Right atrium auricular region (tissue), 2 donors: ENCODE measurements at regions not wholly inside any gene's neighbourhood (a gene's known extent, or its start where the extent isn't known, plus 50 kb on each side); places are given as distances from the start of the nearest gene placed in this dataset.
"Not testable (repeated sequence)": the region's sequence is repeated elsewhere in the genome, so short reads cannot be mapped to it uniquely, and the experiment has no call there.

ENCODE experiments used
- DNase-seq: peaks from one replicate; pipeline ENCODE4 v3.0.0-alpha.2; 2019; ENCODE audit warnings: low spot score
- H3K27ac ChIP-seq, 2 donors: fragments of 200-600 bp; sonication (generic); 1 replicate in 1 of 2; 2 replicates in 1 of 2; pipeline ENCODE4 v1.5.1; 2016 to 2019
- H3K27me3 ChIP-seq, 2 donors: fragments of 200-600 bp; sonication (generic); one replicate each; pipeline versions ENCODE4 v1.5.1 to v1.6.0; 2017 to 2019
- H3K36me3 ChIP-seq: fragments of 200-600 bp; sonication (generic); one replicate; pipeline ENCODE4 v1.5.1; 2016
- H3K4me1 ChIP-seq, 2 donors: fragments of 200-600 bp; sonication (generic); one replicate each; pipeline versions ENCODE4 v1.5.1 to v1.6.0; 2017 to 2019
- H3K4me3 ChIP-seq, 2 donors: fragments of 200-600 bp; sonication (generic); 1 replicate in 1 of 2; 2 replicates in 1 of 2; pipeline ENCODE4 v1.5.1; 2017 to 2019; ENCODE audit warnings: mild to moderate bottlenecking in 1 of 2, moderate library complexity in 1 of 2
- H3K9me3 ChIP-seq, 2 donors: fragments of 200-600 bp; sonication (generic); one replicate each; pipeline ENCODE4 v1.5.1; 2019
- CTCF ChIP-seq, 2 donors: fragments of 200-600 bp; sonication (generic); IDR thresholded peaks; one replicate each; pipeline ENCODE4 v1.5.1; 2019; ENCODE audit warnings: antibody characterized with exemption in 2 of 2

GRCh38 chr18:37838083-37838482 is 272.5 kb upstream of the CELF4 start:
- Histone ChIP-seq H3K9me3 (no peaks in the 10 kb centered on the region), H3K36me3 (no peaks in the 10 kb centered on the region), H3K27ac (no peak overlapping the region), H3K4me3 (no peak overlapping the region), H3K27me3 (no peaks in the 10 kb centered on the region), H3K4me1 (no peaks in the 10 kb centered on the region)
- no peak for DNase-seq
- TF ChIP-seq CTCF (IDR thresholded peaks at IDR 0.05), result no peak

- no peaks in the 10 kb centered on the region for H3K36me3 ChIP-seq
- no peak overlapping the region for H3K27ac ChIP-seq
- no peak for TF ChIP-seq CTCF (IDR thresholded peaks at IDR 0.05)
- no peak for DNase-seq
- H3K9me3 ChIP-seq, result no peaks in the 10 kb centered on the region
- no peak overlapping the region for H3K4me3 ChIP-seq
- H3K4me1 ChIP-seq, result no peaks in the 10 kb centered on the region
- no peaks in the 10 kb centered on the region for H3K27me3 ChIP-seq
Measured at GRCh38 chr18:37836071-37836970, 270.7 kb upstream of the CELF4 start.

- not testable (repeated sequence) for DNase-seq, H3K27me3 ChIP-seq, H3K27ac ChIP-seq, H3K4me1 ChIP-seq, H3K4me3 ChIP-seq, H3K36me3 ChIP-seq, H3K9me3 ChIP-seq
Measured at GRCh38 chr18:37832010-37832695, 266.6 kb upstream of the CELF4 start.

- no peak for DNase-seq
- Histone ChIP-seq H3K27me3 (no peaks in the 10 kb centered on the region), H3K36me3 (no peaks in the 10 kb centered on the region), H3K4me3 (no peak overlapping the region), H3K27ac (no peak overlapping the region), H3K4me1 (no peaks in the 10 kb centered on the region), H3K9me3 (no peaks in the 10 kb centered on the region)
- no peak for TF ChIP-seq CTCF (IDR thresholded peaks at IDR 0.05)
Measured at GRCh38 chr18:37812961-37813360, 247.4 kb upstream of the CELF4 start.

- no peak overlapping the region for H3K27ac ChIP-seq
- TF ChIP-seq CTCF (IDR thresholded peaks at IDR 0.05), result no peak
- H3K4me3 ChIP-seq, result no peak overlapping the region
- no peaks in the 10 kb centered on the region for H3K9me3 ChIP-seq
- H3K36me3 ChIP-seq, result no peaks in the 10 kb centered on the region
- H3K27me3 ChIP-seq, result no peaks in the 10 kb centered on the region
- DNase-seq, result no peak
- H3K4me1 ChIP-seq, result no peaks in the 10 kb centered on the region
Measured at GRCh38 chr18:37805773-37806404, 240.3 kb upstream of the CELF4 start.

DNA sequence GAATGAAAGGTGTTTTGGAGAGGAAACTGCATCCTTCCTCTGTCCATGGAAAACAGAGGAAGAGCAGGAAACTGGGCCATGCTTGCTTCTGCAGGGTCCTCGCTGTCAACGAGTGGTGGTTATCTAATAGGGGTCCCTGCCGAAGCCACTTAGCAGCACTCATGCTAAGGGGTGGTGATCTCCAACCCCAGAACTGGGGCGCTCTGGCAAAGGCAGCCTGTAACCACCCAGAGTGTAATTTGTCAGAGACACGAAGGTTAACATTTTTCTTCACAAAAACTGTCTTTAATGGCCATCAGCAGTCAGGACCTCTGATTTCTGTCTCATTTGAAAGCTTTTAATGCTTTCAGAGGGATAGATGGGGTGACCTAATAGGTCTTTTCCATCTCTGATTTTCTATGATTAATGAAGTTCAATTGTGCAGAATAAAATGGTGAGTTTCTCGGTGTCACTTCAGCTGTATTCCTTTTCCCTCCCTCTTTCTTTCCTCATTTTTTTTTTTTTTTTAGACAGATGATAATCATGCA is 231.3 kb upstream of the CELF4 start:
- TF ChIP-seq CTCF (IDR thresholded peaks at IDR 0.05), result no peak
- Histone ChIP-seq H3K27me3 (no peaks in the 10 kb centered on the region), H3K4me3 (no peak overlapping the region), H3K27ac (no peak overlapping the region), H3K4me1 (no peaks in the 10 kb centered on the region), H3K36me3 (no peaks in the 10 kb centered on the region), H3K9me3 (no peaks in the 10 kb centered on the region)
- no peak for DNase-seq
